HG03095 (cell line): ENCODE measurements at regions not wholly inside any gene's neighbourhood (a gene's known extent, or its start where the extent isn't known, plus 50 kb on each side); places are given as distances from the start of the nearest gene placed in this dataset.

Source experiments
- ATAC-seq: cut with Tn5 transposase; IDR thresholded peaks from one replicate; pipeline ENCODE4 v1.9.1; 2021; ENCODE audit warnings: moderate library complexity; ENCODE audit not compliant: unreplicated experiment

DNA sequence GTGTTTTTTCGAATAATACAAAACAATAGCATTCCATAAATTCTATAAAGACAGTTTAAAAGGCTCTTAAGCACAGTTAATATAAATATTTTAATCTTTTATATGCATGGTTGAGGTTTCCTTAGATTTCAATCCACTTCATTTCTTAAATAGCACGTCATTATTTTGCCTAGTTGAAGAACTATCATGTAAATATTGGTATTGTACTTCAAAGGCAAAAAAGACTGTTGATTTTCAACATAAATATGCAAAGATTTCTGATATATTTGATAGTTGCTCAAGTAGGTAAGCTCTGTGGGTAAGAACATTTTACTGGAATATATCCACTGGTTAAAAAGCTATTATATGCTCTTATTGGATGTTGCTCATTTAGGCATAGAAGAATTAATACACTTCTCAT is 458.6 kb downstream of the NR2F1-AS1 start:
- ATAC-seq, result no peak

GRCh38 chr5:93120771-93121170 is 460.2 kb downstream of the NR2F1-AS1 start:
- no peak for ATAC-seq

- no peak for ATAC-seq
Observed at GRCh38 chr5:93120051-93120450, 461.0 kb downstream of the NR2F1-AS1 start.

DNA sequence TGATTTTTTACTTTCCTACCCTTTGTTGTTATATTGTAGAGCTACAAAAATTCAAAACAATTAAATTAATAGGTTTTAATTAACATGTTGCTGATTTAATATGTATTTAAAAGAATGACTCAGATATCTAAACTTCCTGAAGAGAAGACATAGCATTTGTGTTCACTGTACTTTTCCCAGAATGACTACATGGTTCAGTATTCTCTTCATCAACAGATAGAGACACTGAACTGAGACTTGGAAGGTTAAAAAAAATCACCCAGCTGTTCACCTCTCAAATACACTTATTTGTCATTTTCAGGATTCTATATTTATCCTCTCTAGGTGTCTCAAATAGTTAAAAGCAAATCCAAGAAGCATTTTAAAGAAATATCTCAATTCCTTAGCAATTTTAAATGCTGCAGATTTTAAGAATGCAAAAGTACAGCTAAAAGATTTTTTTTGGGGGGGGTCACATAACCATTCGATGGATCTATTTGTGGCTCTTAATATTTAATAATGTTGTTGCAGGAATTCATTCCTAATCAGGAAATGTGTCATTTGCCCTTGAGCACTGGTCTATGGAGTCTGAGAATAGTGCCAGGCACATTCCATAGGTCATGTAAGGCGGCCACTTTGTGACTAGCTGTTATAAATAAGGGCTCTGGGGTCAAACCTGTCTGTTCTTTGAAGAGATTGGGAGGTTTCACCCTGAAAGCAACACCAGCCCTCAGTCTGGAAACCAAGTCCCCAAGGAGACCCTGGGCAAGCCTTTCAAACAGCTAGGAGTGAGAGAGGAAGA is 463.1 kb downstream of the NR2F1-AS1 start:
- ATAC-seq, result no peak

GRCh38 chr5:93107805-93108520 is 473.1 kb downstream of the NR2F1-AS1 start:
- no peak for ATAC-seq

- ATAC-seq, result no peak
Observed at GRCh38 chr5:93107141-93107540, 473.9 kb downstream of the NR2F1-AS1 start.

GRCh38 chr5:93101661-93102060 is 479.4 kb downstream of the NR2F1-AS1 start:
- ATAC-seq, result no peak

DNA sequence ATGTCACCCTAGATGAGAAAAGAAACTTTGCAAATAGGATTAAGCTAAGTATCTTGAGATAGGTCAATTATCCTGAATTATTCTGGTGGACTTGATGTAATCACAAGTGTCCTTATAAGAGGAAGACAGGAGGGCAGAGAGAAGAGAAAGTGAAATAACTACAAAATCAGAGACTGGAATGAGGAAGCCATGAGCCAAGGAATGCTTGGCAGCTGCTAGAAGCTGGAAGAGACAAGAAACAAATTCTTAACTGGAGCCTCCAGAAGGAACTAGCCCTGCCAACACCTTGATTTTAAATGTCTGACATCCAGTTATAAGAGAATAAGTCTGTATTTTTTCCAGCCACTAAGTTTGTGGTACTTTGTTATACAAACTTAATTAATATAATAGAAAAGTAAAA is 480.0 kb downstream of the NR2F1-AS1 start:
- ATAC-seq, result no peak

DNA sequence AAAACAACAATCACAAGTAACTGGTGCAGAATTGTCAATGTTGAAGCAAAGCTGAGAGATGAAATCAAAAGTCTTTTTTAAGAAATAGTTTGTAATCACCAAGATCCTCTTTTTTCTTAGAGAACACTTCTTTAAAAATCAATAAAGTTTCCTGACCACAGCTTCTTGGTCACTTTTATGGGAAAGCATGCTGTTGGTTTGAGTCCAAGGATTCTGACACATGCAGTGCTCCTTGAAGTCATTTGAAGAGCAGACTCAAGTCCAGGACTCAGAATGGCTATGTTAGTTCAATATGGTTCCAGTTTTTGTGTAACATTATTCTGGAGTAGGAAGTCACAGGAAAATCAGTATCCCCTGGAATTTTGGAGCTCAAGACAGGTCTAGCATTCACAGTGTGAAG is 480.6 kb downstream of the NR2F1-AS1 start:
- no peak for ATAC-seq

DNA sequence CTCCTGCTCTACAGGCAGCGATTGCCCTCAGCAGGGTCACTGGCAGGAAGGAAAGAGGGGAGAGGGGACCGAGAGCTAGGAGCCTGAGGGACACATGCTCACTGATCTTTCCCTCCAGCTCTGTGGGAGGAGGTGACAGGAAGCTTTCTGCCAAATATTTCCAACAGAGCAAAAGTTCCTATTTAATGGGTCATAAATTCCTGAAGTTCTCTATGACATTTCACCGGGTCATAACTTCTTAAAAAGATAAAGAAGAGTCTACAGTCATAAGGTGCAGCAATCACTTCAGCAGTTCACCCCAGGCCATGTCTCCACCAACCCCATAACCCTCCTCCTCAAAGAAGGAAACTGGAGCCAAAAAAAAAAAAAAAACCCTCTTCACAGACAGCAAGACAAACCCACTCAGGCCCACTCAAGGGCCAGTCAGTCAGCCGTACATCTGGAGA is 481.1 kb downstream of the NR2F1-AS1 start:
- ATAC-seq, result no peak

DNA sequence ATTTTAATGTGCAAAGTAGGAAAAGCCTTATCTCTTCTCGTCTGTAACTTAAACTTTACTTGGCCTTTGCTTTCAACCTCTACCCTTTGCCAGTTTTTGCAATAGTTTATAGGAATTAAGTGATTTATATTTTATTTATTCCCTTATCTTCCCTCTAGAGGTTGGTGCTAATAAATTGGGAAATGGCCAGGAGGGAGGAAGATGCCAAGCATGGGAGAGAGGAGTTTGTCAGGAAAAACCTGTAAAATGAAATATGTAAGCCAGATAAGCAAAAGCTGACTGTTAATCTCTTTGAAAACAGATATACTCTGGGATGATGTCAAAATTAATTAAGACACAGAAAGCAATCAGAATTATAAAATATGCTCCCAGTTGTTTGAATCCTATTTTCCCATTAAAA is 484.5 kb downstream of the NR2F1-AS1 start:
- ATAC-seq, result no peak

GRCh38 chr5:93092349-93093105 is 488.5 kb downstream of the NR2F1-AS1 start:
- ATAC-seq, result no peak

- ATAC-seq, result no peak
Observed at GRCh38 chr5:93090698-93091097, 490.3 kb downstream of the NR2F1-AS1 start.

DNA sequence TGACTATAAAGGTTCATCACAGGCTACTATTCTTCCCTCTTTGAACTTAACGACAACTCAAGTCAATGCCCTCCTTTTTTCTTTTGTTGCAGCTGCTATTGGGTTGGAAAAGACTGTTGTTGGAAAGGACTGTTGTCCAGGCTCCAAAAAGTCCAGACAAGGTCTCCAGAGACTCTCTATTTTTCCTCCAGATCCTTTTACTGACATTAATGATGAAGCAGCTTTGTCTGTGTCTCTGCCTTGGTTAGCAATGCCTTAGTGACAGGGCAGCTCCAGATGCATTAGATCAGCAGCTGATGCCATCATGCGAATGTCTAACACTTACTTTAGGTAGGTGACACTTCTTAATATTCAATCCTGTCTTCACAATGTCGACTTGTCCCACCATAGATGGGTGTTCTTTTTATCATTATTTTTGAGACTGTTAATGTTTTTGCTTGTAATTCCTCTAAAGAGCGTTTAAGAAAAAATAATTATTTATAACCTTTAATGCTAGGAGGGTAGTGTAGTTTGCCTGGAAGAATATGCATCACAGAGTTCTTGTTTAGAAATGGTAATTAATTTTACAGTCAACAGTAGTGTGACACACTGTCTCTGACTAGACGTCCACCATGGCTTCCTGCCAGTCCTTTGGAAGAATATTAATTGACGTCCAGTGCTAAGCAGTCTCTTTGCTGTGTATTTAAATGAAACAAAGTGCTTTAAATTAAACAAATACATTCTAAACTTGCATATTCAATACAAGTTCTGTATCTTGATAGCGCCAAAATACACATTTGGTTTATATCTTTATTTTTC is 492.2 kb downstream of the NR2F1-AS1 start:
- no peak for ATAC-seq

DNA sequence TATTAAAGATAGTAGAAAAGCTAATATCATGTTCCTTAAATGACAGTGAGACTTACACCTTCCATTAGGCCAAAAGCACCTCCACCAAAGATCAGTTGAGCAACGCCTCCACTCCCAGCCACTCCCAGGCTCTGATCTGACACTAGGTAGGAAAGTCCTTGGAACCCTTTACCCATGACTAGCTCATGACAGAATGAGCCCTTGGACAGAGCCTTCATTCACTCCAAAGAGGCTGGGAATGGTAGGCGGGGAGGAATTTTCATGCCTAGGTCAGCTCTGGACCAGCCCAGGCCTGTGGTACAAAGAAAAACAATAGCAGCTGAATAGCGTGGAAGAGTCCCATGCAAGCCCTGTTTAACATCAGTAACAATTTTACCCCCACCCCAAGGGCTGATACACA is 493.7 kb downstream of the NR2F1-AS1 start:
- no peak for ATAC-seq

GRCh38 chr5:93082981-93083380 is 498.0 kb downstream of the NR2F1-AS1 start:
- no peak for ATAC-seq

GRCh38 chr5:93079046-93079445 is 502.0 kb downstream of the NR2F1-AS1 start:
- ATAC-seq, result no peak

GRCh38 chr5:93078082-93079038 is 502.7 kb downstream of the NR2F1-AS1 start:
- ATAC-seq, result peak; percentile 78

DNA sequence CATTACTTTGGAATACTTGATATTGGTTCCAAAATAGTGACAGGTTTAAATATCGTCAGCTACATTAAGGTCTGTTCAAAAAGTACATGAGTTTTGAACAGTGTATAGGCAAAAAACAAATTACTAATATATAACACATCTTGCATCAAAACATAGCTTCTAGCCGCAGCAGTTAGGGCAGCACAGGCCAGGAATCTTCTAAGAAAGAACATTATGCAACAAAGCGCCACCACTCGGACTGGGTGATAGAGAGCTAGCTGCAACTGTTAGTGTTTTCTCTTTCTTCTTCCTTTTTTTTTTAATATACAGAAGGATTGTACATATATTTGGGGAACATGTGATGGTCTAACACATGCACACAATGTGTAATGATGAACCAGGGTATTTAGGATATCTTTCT is 504.5 kb downstream of the NR2F1-AS1 start:
- no peak for ATAC-seq

- ATAC-seq, result no peak
Observed at GRCh38 chr5:93076096-93076495, 504.9 kb downstream of the NR2F1-AS1 start.
